Liver (tissue), 6 donors: ENCODE measurements at regions not wholly inside any gene's neighbourhood (a gene's known extent, or its start where the extent isn't known, plus 50 kb on each side); places are given as distances from the start of the nearest gene placed in this dataset.
"Not testable (repeated sequence)": the region's sequence is repeated elsewhere in the genome, so short reads cannot be mapped to it uniquely, and the experiment has no call there.

ENCODE experiments used
- DNase-seq: peaks from one replicate; pipeline ENCODE4 v3.0.0-alpha.2; 2017; ENCODE audit warnings: low spot score
- H3K27ac ChIP-seq, 2 donors: one replicate each; pipeline ENCODE4 v1.7.0; 2013; ENCODE audit warnings: inconsistent platforms in 2 of 2, low read length in 2 of 2, control low read depth in 1 of 2, low read depth in 1 of 2, mild to moderate bottlenecking in 1 of 2
- H3K27me3 ChIP-seq, 4 donors: one replicate each; pipeline versions ENCODE4 v1.6.1 to v1.7.0; 2013; ENCODE audit warnings: low read length in 3 of 4, inconsistent platforms in 1 of 4, mild to moderate bottlenecking in 1 of 4, moderate library complexity in 1 of 4; ENCODE audit not compliant: control insufficient read depth in 4 of 4, insufficient read depth in 4 of 4
- H3K36me3 ChIP-seq, 4 donors: one replicate each; pipeline versions ENCODE4 v1.6.1 to v1.7.0; 2013; ENCODE audit warnings: low read length in 3 of 4, mild to moderate bottlenecking in 3 of 4, low read depth in 1 of 4, moderate library complexity in 1 of 4; ENCODE audit not compliant: control insufficient read depth in 4 of 4, insufficient read depth in 3 of 4
- H3K4me1 ChIP-seq, 4 donors: one replicate each; pipeline versions ENCODE4 v1.6.1 to v1.7.0; 2013; ENCODE audit warnings: low read length in 3 of 4, mild to moderate bottlenecking in 3 of 4, moderate library complexity in 1 of 4; ENCODE audit not compliant: control insufficient read depth in 4 of 4, insufficient read depth in 4 of 4
- H3K4me3 ChIP-seq, 3 donors: one replicate each; pipeline versions ENCODE4 v1.6.1 to v1.7.0; 2013; ENCODE audit warnings: low read length in 3 of 3, control low read depth in 1 of 3, low read depth in 1 of 3, mild to moderate bottlenecking in 1 of 3
- H3K9ac ChIP-seq, 2 donors: one replicate each; pipeline ENCODE4 v1.7.0; 2013; ENCODE audit warnings: low read length in 2 of 2, mild to moderate bottlenecking in 2 of 2, moderate library complexity in 2 of 2, control low read depth in 1 of 2, low read depth in 1 of 2
- H3K9me3 ChIP-seq, 4 donors: one replicate each; pipeline versions ENCODE4 v1.6.1 to v1.7.0; 2013; ENCODE audit warnings: low read length in 3 of 4; ENCODE audit not compliant: control insufficient read depth in 4 of 4
- WGBS: extraction: QIAGEN DNeasy Blood & Tissue Kit; methylation state at CpG from one replicate; pipeline ENCODE4 v1.1.7; 2013; 5-methylcytosine and 5-hydroxymethylcytosine counted together
- donor health status: healthy.
- donor health status: healthy.
- donor health status: healthy.

GRCh38 chr21:5037606-5038331, 5483.6 kb upstream of the TPTE start:
- H3K9me3 ChIP-seq, H3K4me1 ChIP-seq, DNase-seq, H3K4me3 ChIP-seq, H3K9ac ChIP-seq, H3K27me3 ChIP-seq, H3K36me3 ChIP-seq, H3K27ac ChIP-seq: not testable (repeated sequence)
- WGBS: 94% methylated on average over 9 of the region's 15 CpGs

- WGBS: no CpG with 5 or more reads among the region's 5 CpGs
- H3K27ac ChIP-seq, H3K27me3 ChIP-seq, DNase-seq, H3K36me3 ChIP-seq, H3K9me3 ChIP-seq, H3K4me3 ChIP-seq, H3K4me1 ChIP-seq, H3K9ac ChIP-seq: not testable (repeated sequence)
These were observed 5481.5 kb upstream of the TPTE start for GRCh38 chr21:5039926-5040325.

GRCh38 chr21:5042583-5042982, 5478.8 kb upstream of the TPTE start:
- not testable (repeated sequence) for DNase-seq, H3K9ac ChIP-seq, H3K27ac ChIP-seq, H3K9me3 ChIP-seq, H3K4me1 ChIP-seq, H3K27me3 ChIP-seq, H3K4me3 ChIP-seq, H3K36me3 ChIP-seq
- WGBS: no CpG with 5 or more reads among the region's 17 CpGs

GRCh38 chr21:5044812-5045211, 5476.6 kb upstream of the TPTE start:
- not testable (repeated sequence) for H3K4me3 ChIP-seq, H3K4me1 ChIP-seq, DNase-seq, H3K36me3 ChIP-seq, H3K27me3 ChIP-seq, H3K9ac ChIP-seq, H3K27ac ChIP-seq, H3K9me3 ChIP-seq
- no CpG with 5 or more reads among the region's 7 CpGs for WGBS

GRCh38 chr21:5051303-5052018, 5469.9 kb upstream of the TPTE start:
- H3K9ac ChIP-seq, H3K27me3 ChIP-seq, H3K27ac ChIP-seq, H3K9me3 ChIP-seq, H3K36me3 ChIP-seq, H3K4me3 ChIP-seq, H3K4me1 ChIP-seq, DNase-seq: not testable (repeated sequence)
- 98% methylated on average over 2 of the region's 5 CpGs for WGBS

- H3K4me1 ChIP-seq, H3K27me3 ChIP-seq, H3K9ac ChIP-seq, H3K27ac ChIP-seq, H3K36me3 ChIP-seq, H3K4me3 ChIP-seq, H3K9me3 ChIP-seq, DNase-seq: not testable (repeated sequence)
- no CpG with 5 or more reads among the region's 13 CpGs for WGBS
These were observed 5466.2 kb upstream of the TPTE start for GRCh38 chr21:5055027-5055754.

- not testable (repeated sequence) for H3K36me3 ChIP-seq, H3K27me3 ChIP-seq, H3K4me1 ChIP-seq, H3K9ac ChIP-seq, H3K9me3 ChIP-seq, H3K27ac ChIP-seq, DNase-seq, H3K4me3 ChIP-seq
- no CpG with 5 or more reads among the region's 33 CpGs for whole genome bisulfite sequencing
These were observed 5465.1 kb upstream of the TPTE start for GRCh38 chr21:5055996-5056962.
